BLaER1 (cell line): ENCODE measurements at regions not wholly inside any gene's neighbourhood (a gene's known extent, or its start where the extent isn't known, plus 50 kb on each side); places are given as distances from the start of the nearest gene placed in this dataset.
"Not testable (repeated sequence)": the region's sequence is repeated elsewhere in the genome, so short reads cannot be mapped to it uniquely, and the experiment has no call there.

ENCODE experiments used
- H3K27ac ChIP-seq: shearing (Covaris generic); formaldehyde crosslinking; 2 replicates; pipeline ENCODE4 v1.8.1; 2022
- H3K27me3 ChIP-seq: shearing (Covaris generic); formaldehyde crosslinking; 2 replicates; pipeline ENCODE4 v1.8.1; 2022
- H3K36me3 ChIP-seq: shearing (Covaris generic); formaldehyde crosslinking; 2 replicates; pipeline ENCODE4 v1.8.1; 2022
- H3K4me1 ChIP-seq: shearing (Covaris generic); formaldehyde crosslinking; 2 replicates; pipeline ENCODE4 v1.8.1; 2022
- H3K4me2 ChIP-seq: shearing (Covaris generic); formaldehyde crosslinking; 2 replicates; pipeline ENCODE4 v1.8.1; 2022
- H3K4me3 ChIP-seq: shearing (Covaris generic); formaldehyde crosslinking; 2 replicates; pipeline ENCODE4 v1.8.1; 2022
- H3K9ac ChIP-seq: shearing (Covaris generic); formaldehyde crosslinking; 2 replicates; pipeline ENCODE4 v1.8.1; 2022
- H3K9me3 ChIP-seq: shearing (Covaris generic); formaldehyde crosslinking; 2 replicates; pipeline ENCODE4 v1.8.1; 2022
- H4K20me1 ChIP-seq: shearing (Covaris generic); formaldehyde crosslinking; 2 replicates; pipeline ENCODE4 v1.8.1; 2022
- Cebpa-rat ChIP-seq: shearing (Covaris generic); IDR thresholded peaks from 2 replicates; pipeline ENCODE4 v1.8.1; 2022

GRCh38 chr7:57740126-57740525 is 290.1 kb downstream of the ZNF716 start:
- not testable (repeated sequence) for H4K20me1 ChIP-seq, H3K9me3 ChIP-seq, H3K4me2 ChIP-seq, H3K4me3 ChIP-seq, H3K36me3 ChIP-seq, H3K27me3 ChIP-seq, H3K9ac ChIP-seq, H3K4me1 ChIP-seq, H3K27ac ChIP-seq

- peaks cover 44% of the 10 kb centered on the region for H3K9me3 ChIP-seq
Observed at GRCh38 chr7:57769131-57769530, 319.2 kb downstream of the ZNF716 start.

GRCh38 chr7:57769958-57770357 is 320.0 kb downstream of the ZNF716 start:
- Histone ChIP-seq H4K20me1 (no peaks in the 10 kb centered on the region), H3K36me3 (no peaks in the 10 kb centered on the region), H3K4me1 (no peaks in the 10 kb centered on the region), H3K4me2 (no peak overlapping the region), H3K9me3 (peaks cover 52% of the 10 kb centered on the region), H3K9ac (no peak overlapping the region), H3K27ac (no peak overlapping the region), H3K4me3 (no peak overlapping the region), H3K27me3 (no peaks in the 10 kb centered on the region)
- no peak for TF ChIP-seq Cebpa-rat

More at GRCh38 chr7:57769131-57769530, 319.2 kb downstream of the ZNF716 start:
- Histone ChIP-seq H3K4me2 (no peak overlapping the region), H4K20me1 (no peaks in the 10 kb centered on the region), H3K27me3 (no peaks in the 10 kb centered on the region), H3K4me3 (no peak overlapping the region), H3K27ac (no peak overlapping the region), H3K9ac (no peak overlapping the region), H3K4me1 (no peaks in the 10 kb centered on the region), H3K36me3 (no peaks in the 10 kb centered on the region)
- no peak for TF ChIP-seq Cebpa-rat

DNA sequence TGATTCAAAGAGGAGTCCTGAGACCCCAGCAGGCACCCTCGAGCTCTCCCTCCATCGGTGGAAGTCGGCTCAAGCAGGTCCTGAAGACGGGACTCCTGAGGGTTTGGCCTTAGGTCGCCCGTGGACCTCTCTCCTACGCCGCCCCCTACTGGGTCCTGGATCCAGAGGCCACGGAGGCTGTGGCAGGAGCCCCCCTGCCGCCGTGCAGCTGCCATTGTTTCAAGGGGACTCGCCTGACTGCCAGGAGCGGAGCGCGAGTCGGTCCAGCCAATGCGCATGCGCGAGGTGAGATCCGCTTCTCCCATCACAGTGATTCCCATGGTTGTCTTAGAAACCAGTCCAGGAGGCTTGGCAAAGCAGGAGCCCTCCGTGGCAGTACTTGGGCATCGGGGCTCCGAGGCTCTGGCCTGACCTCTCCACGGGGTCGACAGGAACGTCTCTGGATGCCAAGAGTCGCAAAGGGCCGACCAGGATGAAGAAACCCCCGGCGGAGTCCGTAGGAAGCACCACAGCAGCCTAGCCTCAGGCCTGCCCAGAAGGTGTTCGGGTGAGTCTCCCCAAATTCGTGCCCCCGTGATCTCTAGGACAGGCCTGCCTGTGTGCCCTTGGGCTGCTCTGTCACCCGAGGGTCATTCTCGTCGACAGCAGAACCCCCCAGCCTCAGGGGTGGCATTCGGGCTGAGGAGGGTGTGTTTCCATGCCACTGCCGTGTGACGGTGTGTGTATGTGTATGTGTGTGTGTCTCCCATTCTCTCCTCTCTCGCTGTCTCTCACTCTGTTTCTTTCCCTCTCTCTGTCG is 322.3 kb downstream of the ZNF716 start:
- no peak overlapping the region for H3K4me3 ChIP-seq
- no peak overlapping the region for H3K9ac ChIP-seq
- H4K20me1 ChIP-seq, result no peaks in the 10 kb centered on the region
- H3K27ac ChIP-seq, result no peak overlapping the region
- no peak for TF ChIP-seq Cebpa-rat
- H3K4me2 ChIP-seq, result no peak overlapping the region
- peaks cover 74% of the 10 kb centered on the region for H3K9me3 ChIP-seq
- no peaks in the 10 kb centered on the region for H3K36me3 ChIP-seq
- H3K27me3 ChIP-seq, result no peaks in the 10 kb centered on the region
- no peaks in the 10 kb centered on the region for H3K4me1 ChIP-seq

GRCh38 chr7:57774300-57774699 is 324.3 kb downstream of the ZNF716 start:
- no peak overlapping the region for H3K27ac ChIP-seq
- H3K36me3 ChIP-seq, result no peaks in the 10 kb centered on the region
- no peak overlapping the region for H3K9ac ChIP-seq
- H4K20me1 ChIP-seq, result no peaks in the 10 kb centered on the region
- no peaks in the 10 kb centered on the region for H3K4me1 ChIP-seq
- no peak overlapping the region for H3K4me3 ChIP-seq
- peaks cover 74% of the 10 kb centered on the region for H3K9me3 ChIP-seq
- no peak for TF ChIP-seq Cebpa-rat
- H3K4me2 ChIP-seq, result no peak overlapping the region
- no peaks in the 10 kb centered on the region for H3K27me3 ChIP-seq

- Histone ChIP-seq H3K4me1 (no peaks in the 10 kb centered on the region), H3K36me3 (no peaks in the 10 kb centered on the region), H3K4me3 (no peak overlapping the region), H3K9me3 (peaks cover 65% of the 10 kb centered on the region), H3K4me2 (no peak overlapping the region), H4K20me1 (no peaks in the 10 kb centered on the region), H3K27me3 (no peaks in the 10 kb centered on the region), H3K27ac (no peak overlapping the region), H3K9ac (no peak overlapping the region)
- TF ChIP-seq Cebpa-rat, result no peak
Observed at GRCh38 chr7:57775396-57776088, 325.6 kb downstream of the ZNF716 start.

- H3K9me3 ChIP-seq, result peaks cover 58% of the 10 kb centered on the region
- H4K20me1 ChIP-seq, H3K36me3 ChIP-seq, H3K27ac ChIP-seq, H3K4me3 ChIP-seq, H3K4me1 ChIP-seq, H3K4me2 ChIP-seq, H3K27me3 ChIP-seq, H3K9ac ChIP-seq: not testable (repeated sequence)
Observed at GRCh38 chr7:57776136-57776856, 326.3 kb downstream of the ZNF716 start.

DNA sequence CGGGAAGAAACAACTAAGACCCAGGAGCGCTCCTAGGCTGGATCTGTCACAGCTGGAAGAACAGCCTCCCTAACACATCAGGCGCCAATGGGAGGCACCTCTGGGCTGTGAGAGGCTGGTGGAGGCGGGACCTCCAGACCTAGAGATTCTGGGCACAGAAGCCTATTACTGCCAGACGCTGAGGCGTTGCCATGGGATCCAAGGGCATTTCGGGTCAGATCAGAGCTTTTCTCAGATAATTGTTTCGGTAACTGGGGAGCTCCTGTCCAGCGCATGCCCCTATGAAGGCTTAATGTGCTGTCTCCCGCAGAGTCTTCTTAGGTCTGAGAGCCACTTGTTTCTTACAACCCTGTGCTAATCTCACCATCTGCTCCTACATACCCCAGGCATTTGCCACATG is 339.2 kb downstream of the ZNF716 start:
- Histone ChIP-seq H3K9ac (no peak overlapping the region), H4K20me1 (no peaks in the 10 kb centered on the region), H3K27ac (no peak overlapping the region), H3K4me2 (no peak overlapping the region), H3K4me3 (no peak overlapping the region), H3K9me3 (no peaks in the 10 kb centered on the region), H3K4me1 (no peaks in the 10 kb centered on the region), H3K27me3 (no peaks in the 10 kb centered on the region), H3K36me3 (no peaks in the 10 kb centered on the region)
- no peak for TF ChIP-seq Cebpa-rat

GRCh38 chr7:57819491-57819981 is 369.6 kb downstream of the ZNF716 start:
- H3K4me1 ChIP-seq, result no peaks in the 10 kb centered on the region
- no peaks in the 10 kb centered on the region for H3K36me3 ChIP-seq
- no peak overlapping the region for H3K27ac ChIP-seq
- no peaks in the 10 kb centered on the region for H4K20me1 ChIP-seq
- H3K4me3 ChIP-seq, result no peak overlapping the region
- no peak overlapping the region for H3K4me2 ChIP-seq
- H3K9me3 ChIP-seq, result peaks cover 49% of the 10 kb centered on the region
- H3K9ac ChIP-seq, result no peak overlapping the region
- TF ChIP-seq Cebpa-rat, result no peak
- no peaks in the 10 kb centered on the region for H3K27me3 ChIP-seq

DNA sequence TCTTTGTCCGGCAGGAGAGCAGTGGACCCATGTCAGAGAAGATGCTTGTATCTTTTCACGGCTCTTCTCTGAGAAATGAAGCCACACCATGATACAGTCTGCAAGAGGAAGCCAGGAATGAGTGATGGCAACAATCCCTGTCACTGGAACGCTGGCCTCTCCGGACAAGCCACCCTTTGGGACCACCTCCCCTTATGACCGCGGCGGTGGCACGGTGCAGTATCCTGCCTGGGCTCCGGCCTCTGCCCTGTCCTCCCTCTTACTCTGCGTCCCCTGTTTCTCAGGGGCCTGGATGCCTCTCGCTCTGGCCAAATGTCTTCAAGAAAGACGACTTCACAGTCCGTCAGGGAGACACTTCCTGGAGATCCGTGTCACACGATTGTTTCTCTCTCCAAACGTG is 370.5 kb downstream of the ZNF716 start:
- Histone ChIP-seq H3K27ac (no peak overlapping the region), H4K20me1 (no peaks in the 10 kb centered on the region), H3K27me3 (no peaks in the 10 kb centered on the region), H3K9me3 (peaks cover 49% of the 10 kb centered on the region), H3K9ac (no peak overlapping the region), H3K4me1 (no peaks in the 10 kb centered on the region), H3K4me2 (no peak overlapping the region), H3K36me3 (no peaks in the 10 kb centered on the region), H3K4me3 (no peak overlapping the region)
- no peak for TF ChIP-seq Cebpa-rat
